DMS 273 (cell line): ENCODE measurements at regions not wholly inside any gene's neighbourhood (a gene's known extent, or its start where the extent isn't known, plus 50 kb on each side); places are given as distances from the start of the nearest gene placed in this dataset.
"Not testable (repeated sequence)": the region's sequence is repeated elsewhere in the genome, so short reads cannot be mapped to it uniquely, and the experiment has no call there.

Source experiments
- DNase-seq: peaks from one replicate; lab custom pipeline; 2025; ENCODE audit not compliant: unreplicated experiment; lab: John Stamatoyannopoulos, UW

- DNase-seq = not testable (repeated sequence)
Observed at GRCh38 chr7:35853194-35853593, 52.3 kb downstream of the SEPTIN7 start.

- no peak for DNase-seq
Observed at GRCh38 chr7:35854311-35854710, 53.5 kb downstream of the SEPTIN7 start.

- no peak for DNase-seq
Observed at GRCh38 chr7:35856175-35856574, 55.3 kb downstream of the SEPTIN7 start.

DNA sequence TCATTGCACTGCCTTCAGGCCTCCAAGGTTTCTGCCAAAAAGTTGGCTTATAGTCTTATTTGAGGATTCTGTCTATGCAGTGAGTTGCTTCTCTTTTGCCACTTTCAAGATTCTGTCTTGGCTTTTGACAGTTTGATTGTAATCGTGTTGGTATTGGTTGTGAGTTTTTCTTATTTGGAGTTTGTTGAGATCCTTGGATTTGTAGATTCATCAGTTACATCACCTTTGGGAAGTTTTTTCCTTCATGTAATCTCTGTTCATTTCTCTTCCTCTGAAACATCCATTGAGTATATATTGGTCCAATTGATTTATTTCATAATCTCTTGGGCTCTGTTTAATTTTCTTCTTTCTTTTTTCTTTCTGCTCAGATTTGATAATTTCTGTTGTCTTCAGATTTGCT, 59.8 kb downstream of the SEPTIN7 start:
- DNase-seq = no peak

- no peak for DNase-seq
Observed at GRCh38 chr7:35865287-35865686, 64.4 kb downstream of the SEPTIN7 start.

DNA sequence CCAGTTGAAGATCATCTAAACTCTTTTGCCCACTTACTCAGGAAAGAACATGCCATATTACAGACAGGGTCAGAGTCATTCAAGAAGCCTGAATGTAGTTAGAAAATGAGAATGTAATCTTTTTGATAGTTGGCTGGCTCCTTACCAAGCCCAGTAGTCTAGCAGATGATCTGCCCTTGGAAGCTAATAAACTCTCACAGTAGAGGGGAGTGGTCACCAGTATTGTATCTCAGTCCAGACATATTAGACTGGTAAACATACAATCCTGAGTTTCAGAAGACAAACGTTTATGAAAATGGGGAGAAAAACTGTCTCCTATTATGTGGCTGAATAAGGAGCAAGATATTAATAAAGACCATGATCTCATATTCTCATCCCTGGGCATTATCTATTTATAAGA, 65.3 kb downstream of the SEPTIN7 start:
- no peak for DNase-seq

DNA sequence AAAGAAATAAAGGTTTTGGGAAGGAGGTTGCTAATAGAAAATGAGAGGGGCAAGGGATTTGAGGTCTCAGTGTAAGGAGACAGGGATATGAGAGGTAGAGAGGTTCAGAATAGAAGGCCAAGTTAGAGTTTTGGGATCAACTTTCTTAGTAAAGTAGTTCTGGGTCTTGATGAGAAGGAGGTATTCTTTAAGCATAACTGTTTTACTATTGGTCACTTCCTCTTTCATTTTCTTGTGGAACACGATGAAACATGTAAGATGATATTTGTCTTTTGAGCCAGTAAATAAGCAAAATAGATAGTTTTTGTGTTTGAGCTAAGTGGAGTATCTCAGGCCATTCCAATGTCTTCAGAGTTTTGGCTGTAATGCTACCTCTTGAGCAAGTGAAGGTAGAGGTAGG, 68.3 kb downstream of the SEPTIN7 start:
- not testable (repeated sequence) for DNase-seq

- DNase-seq = no peak
Observed at GRCh38 chr7:35869810-35870209, 69.0 kb downstream of the SEPTIN7 start.

- no peak for DNase-seq
Observed at GRCh38 chr7:35871856-35872255, 71.0 kb downstream of the SEPTIN7 start.

DNA sequence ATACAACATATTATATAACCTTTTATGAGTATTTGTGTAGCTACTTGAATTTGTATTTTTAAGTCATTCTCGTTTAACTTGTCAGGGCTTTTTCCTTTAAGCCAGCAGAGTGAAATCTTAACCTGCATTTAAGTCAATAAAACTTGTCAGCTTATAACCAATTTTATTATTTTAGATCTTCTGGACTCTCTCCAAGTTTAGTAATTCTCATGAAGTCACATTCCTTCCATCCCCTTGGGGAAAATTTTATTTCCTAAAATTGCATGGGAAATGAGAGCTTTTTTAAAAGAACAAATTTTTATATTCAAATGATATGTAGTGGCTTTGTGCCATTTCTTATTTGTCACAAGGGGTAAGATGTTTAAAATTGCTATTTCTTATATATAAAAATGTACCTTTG, 74.0 kb downstream of the SEPTIN7 start:
- no peak for DNase-seq

GRCh38 chr7:35875292-35875691, 74.4 kb downstream of the SEPTIN7 start:
- no peak for DNase-seq

DNA sequence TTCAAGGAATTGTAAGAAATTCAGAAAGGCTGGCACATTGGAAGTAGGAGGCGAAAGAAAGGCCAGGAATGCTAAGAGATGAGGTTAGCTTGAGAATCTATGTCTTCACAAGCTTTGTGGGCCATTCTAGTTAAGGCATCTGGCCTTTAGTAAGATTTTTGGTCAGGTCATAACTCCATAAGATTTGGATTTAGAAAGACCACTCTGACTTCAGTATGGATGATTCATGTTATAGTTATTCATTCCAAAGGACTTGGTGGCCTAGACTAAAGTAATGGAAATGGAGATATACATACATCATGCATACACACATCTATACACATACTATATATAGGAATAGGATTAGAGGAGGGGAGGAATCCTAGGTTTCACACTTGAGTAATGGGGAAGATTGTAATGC, 77.5 kb downstream of the SEPTIN7 start:
- no peak for DNase-seq

DNA sequence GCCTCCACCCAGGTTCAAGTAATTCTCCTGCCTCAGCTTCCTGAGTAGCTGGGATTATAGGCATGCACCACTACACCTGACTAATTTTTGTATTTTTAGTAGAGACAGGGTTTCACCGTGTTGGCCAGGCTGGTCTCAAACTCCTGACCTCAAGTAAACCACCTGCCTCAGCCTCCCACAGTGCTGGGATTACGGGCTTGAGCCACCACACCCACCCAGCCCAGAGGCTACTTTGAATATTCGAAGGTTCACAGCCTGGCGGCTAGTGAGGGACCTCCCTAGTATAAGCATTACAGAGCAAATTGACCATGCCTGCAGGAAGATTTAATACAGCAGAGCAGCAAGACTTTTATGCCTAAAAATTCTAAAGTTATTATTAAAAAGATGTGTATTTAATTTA, 86.6 kb downstream of the SEPTIN7 start:
- DNase-seq = not testable (repeated sequence)

- no peak for DNase-seq
Observed at GRCh38 chr7:35889001-35889400, 88.1 kb downstream of the SEPTIN7 start.

- no peak for DNase-seq
Observed at GRCh38 chr7:35889870-35890269, 89.0 kb downstream of the SEPTIN7 start.

- no peak for DNase-seq
Observed at GRCh38 chr7:35891004-35891830, 90.4 kb downstream of the SEPTIN7 start.

- no peak for DNase-seq
Observed at GRCh38 chr7:35893649-35894048, 92.8 kb downstream of the SEPTIN7 start.

DNA sequence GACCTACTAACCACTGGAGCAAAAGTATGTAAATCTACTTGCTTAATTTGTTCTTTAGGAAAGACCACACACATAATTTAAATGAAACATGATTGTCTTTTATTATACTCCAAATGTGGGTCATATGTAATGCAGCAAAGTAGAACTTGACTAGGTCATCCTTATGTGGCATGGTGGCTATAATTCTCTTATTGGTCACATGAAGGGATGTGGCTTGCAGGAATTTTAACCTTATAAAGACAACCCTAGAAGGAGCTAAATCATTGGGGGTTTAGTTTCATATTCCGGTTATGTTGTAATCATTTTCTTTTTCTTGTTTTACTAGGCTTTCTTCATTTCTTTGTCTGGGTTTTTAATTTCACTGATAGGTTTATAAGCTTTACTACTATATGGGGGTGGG, 93.9 kb downstream of the SEPTIN7 start:
- DNase-seq = no peak

- no peak for DNase-seq
Observed at GRCh38 chr7:35900651-35901050, 99.8 kb downstream of the SEPTIN7 start.

GRCh38 chr7:35905555-35905954, 104.7 kb downstream of the SEPTIN7 start:
- DNase-seq = peak; percentile 8

DNA sequence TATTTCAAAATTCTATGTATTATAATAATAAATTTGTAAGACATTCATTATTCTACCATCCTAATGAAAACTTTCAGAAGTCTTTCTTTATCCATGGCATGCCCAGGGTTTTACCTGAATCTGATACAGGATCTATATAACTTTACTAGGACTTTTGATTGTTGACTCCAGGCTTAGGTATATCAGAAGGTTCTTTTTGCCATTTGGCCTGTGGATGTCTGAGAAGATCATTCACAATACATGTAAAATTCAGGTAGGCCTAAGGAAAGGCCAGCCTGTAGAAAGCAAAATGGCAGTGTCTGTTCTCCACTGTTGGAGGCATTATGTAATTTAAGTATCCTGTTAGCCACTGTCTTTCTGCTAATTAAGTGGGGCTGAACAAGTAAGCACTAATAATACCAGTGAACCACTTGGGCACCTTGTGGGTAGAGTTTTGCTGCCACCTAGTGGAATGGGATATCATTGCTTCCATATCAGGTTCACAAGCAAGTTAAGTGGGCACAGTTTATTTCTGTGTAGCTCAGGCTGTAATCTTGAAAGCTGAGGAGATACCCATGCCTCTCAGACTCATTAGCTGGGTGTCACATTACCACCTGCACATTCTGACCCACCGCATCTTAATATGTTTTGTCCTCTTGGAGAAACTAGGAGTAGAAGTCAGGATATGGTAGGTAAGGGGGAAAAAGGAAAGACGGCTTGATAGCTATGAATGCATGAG, 105.5 kb downstream of the SEPTIN7 start:
- peak; percentile 92 for DNase-seq
